HG03280 (cell line): ENCODE measurements at regions not wholly inside any gene's neighbourhood (a gene's known extent, or its start where the extent isn't known, plus 50 kb on each side); places are given as distances from the start of the nearest gene placed in this dataset.
"Not testable (repeated sequence)": the region's sequence is repeated elsewhere in the genome, so short reads cannot be mapped to it uniquely, and the experiment has no call there.

ENCODE experiments used
- ATAC-seq: cut with Tn5 transposase; IDR thresholded peaks from one replicate; pipeline ENCODE4 v1.9.1; 2021; ENCODE audit warnings: mild to moderate bottlenecking, moderate library complexity; ENCODE audit not compliant: unreplicated experiment

DNA sequence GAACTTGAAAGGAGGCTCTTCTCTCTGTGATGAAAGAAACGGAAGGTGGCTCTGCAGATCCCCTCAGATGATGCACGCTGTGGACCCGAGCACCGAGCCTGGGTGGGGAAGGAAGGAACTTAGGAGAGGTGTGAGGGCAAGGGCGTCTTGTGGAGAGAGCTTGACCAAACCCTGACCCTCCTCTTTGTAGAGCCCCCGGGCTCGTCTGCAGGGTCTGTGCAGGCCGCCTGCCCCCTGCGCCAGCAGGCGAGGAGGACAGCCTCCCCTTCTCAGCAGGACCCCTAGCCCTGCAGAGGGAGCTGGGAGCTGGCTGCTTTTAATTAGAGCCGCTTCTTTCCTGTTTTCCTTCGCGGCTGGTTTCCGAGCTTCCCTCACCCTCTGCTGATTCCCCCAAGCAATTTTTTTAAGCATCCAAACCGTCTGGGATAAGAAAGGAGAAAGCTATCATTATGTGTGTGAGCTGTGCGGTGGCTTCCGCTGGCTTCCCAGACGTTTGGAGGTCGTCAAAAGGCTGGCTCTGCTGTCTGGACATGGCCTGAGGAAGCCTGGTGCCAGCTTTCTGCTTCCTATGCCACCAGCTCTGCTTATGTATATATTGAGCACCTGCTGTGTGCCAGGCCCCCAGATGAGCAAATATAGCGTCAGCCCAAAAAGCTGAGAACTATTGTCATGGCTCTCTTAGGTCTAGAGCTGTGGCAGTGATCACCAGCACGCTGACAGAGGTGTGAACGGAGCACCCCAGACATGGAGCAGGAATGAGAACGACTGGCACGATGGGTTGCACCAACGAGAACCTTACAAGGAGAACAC, 160.2 kb upstream of the IRF2BP2 start:
- no peak for ATAC-seq

DNA sequence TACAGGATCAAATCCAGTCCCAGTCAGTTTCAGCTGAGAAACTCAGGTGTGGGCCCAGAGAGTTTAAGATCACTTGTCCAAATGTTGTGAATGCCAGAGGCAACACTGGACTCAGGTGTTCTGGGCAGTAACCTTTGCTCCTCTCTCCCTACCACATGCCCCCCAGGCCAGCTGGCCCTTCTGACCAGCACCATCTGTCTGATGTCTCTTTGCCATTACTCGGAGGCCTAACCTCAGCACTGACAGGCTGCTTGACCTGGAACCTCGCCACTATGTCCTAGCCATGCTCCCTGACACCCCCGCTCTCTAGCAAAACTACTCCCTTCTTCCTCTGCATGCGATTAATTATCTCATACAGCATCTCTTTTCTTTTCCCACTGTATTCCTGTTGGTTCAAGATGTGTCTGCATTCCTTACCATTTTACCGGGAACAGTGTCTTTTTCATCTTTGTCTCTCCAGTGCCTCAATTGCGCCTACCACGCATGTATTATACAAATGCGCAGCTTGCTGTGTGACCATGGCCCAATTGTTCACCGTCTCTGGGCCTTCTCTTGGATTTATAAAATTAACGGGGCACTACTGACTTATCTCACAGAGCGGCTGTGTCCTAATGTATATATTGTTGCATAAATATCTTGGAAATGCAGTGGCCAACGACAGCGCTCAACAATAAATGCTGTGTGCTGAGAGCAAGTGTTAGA, 159.5 kb upstream of the IRF2BP2 start:
- ATAC-seq, result no peak

DNA sequence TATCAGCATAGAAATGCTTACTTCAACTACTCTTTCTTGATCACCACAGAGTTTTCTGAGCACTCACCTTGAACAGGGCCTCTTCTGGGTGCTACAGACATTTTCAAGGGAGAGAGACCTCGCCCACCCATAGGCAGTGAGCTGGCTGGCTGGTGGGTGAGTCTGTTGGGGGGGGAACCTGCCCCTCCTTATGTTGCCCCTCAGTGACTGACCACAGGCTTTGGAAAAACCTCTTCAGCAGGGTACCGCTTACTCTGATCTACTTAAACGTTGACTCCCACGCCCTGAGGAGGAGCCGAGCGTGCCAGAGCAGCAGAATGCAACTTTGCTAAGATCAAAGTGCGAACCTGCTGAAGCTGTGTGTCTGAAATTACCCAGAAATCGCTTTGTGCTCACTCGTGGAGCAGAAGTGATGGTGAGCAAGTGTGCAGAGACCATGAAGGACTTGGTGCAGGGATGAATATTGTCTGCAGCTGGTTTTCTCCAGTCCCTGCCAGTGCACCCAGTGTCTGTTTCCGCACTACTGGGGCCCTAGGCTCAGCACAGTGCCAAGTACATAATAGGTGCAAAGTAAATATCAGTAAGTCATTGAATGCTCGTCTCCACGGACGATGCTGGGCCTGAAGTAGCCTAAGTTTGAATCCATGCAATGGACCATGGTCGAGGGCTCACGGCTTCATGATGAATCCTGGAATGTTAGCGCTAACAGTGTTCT, 158.7 kb upstream of the IRF2BP2 start:
- ATAC-seq, result no peak

GRCh38 chr1:234768171-234768568, 158.2 kb upstream of the IRF2BP2 start:
- ATAC-seq, result no peak

- ATAC-seq, result no peak
Measured at GRCh38 chr1:234765672-234766071, 155.7 kb upstream of the IRF2BP2 start.

DNA sequence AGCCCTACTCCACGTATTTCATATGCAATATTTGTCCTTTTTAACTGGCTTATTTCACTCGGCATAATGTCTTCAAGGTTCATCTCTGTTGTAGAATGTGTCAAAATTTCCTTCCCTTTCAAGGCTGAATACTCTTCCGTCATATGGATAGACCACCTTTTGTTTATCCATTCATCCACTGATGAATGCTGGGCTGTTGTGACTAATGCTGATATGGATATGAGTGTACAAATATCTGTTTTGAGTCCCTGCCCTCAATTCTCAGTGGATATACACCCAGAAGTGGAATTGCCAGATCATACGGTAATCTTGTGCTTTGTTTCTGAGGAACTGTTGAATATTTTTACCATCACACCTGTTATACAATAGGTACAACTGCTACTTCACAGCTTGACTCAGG, 155.2 kb upstream of the IRF2BP2 start:
- no peak for ATAC-seq

GRCh38 chr1:234763910-234764309, 153.9 kb upstream of the IRF2BP2 start:
- no peak for ATAC-seq

DNA sequence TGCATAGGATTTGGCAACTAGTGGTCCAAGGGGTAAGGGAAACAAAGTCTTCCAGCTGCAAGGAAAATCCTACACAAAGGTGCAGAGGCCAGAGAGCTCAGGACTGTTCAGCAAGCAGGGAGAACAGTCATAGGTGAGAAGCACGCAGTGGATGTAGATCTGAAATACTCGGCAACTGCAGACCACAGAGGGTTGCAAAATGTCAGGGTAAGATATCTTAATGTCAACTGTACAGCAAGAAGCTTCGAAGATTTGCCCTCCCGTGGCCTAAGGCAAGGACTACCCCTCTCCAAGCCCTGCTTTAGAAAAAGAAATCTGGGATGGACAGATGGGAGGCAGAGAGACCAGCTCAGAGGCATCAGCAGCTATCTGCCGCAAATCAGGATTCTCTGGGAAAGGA, 153.4 kb upstream of the IRF2BP2 start:
- no peak for ATAC-seq

GRCh38 chr1:234762127-234762526, 152.1 kb upstream of the IRF2BP2 start:
- ATAC-seq, result not testable (repeated sequence)

DNA sequence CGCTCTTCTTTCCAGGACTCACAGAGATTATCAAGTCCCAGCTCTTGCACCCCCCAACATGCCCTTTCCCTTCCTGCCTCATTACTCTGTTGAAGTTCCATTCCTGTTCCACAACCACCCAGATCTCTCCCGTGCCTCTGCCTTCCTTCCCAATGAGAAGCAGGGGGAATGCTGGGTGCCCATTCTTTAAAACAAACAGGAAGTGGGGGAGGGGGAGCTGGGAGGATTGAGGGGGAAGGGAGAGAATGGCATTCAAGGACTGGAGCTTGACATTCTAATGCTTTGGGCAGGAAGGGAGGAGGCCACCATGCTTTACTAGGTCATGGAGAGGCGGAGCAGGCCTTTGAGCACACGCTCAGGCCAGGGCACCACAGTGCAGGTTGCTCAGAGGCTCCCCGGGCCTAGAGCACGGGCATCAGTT, 150.3 kb upstream of the IRF2BP2 start:
- no peak for ATAC-seq

GRCh38 chr1:234759888-234760287, 149.9 kb upstream of the IRF2BP2 start:
- no peak for ATAC-seq

- ATAC-seq, result no peak
Measured at GRCh38 chr1:234758851-234759250, 148.9 kb upstream of the IRF2BP2 start.

DNA sequence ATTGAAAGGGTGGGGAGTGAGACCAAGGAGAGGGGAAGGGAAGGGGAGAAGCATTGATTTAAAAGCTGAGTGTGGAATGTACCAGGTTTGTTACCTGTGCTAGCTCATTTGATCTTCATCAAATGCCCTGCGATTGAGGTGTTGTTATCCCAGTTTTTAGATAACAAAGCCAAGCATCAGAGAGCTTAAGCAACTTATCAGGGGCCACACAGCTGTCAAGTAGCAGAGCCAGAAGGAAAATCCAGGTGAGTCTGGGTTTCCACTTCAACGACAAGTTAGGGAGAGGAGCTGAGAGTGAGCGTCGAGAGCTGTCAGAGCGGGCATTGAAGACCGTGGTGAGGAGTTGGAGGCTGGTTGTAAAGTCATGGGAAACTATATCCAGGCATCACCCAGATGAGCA, 146.9 kb upstream of the IRF2BP2 start:
- no peak for ATAC-seq

GRCh38 chr1:234756066-234756774, 146.2 kb upstream of the IRF2BP2 start:
- no peak for ATAC-seq

GRCh38 chr1:234755449-234755863, 145.5 kb upstream of the IRF2BP2 start:
- no peak for ATAC-seq

- no peak for ATAC-seq
Measured at GRCh38 chr1:234753979-234754378, 144.0 kb upstream of the IRF2BP2 start.

GRCh38 chr1:234752927-234753326, 142.9 kb upstream of the IRF2BP2 start:
- no peak for ATAC-seq

- ATAC-seq, result no peak
Measured at GRCh38 chr1:234751678-234752077, 141.7 kb upstream of the IRF2BP2 start.

DNA sequence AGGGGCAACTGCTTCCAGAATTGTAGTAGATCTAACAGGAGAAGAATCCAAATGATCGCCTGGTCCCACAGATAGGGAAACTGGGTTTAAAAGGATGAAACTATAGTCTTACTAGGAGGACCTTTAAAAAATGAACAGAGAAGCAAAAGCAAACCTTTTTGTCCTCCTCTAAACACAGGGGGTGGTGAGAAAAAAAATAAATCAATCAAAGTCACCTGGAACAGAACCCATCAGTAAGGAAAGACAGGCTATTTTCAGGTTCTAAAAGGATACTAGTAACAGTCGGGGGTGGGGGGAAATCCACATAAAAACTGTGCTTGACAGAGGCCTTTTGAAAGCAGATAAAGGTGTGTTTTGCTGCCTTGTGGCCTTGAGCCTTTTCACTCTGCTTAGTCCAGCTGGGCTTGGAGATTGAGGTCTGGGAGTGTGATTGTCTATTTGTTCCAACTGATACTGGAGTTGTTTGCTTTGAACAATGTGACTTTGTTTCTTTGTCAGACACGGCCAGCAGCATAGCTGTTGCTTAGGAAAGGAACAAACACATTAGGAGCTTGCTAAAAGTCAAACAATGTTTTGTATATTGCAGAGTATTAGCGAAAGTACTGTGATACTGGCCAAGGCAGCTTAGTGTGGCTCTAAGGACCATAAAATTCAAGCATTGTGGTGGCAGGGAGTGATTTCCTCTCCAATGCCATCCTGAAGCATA, 141.1 kb upstream of the IRF2BP2 start:
- no peak for ATAC-seq

- no peak for ATAC-seq
Measured at GRCh38 chr1:234748713-234749112, 138.7 kb upstream of the IRF2BP2 start.
